ENCODE measurements at regions not wholly inside any gene's neighbourhood (a gene's known extent, or its start where the extent isn't known, plus 50 kb on each side); places are given as distances from the start of the nearest gene placed in this dataset.
"Not testable (repeated sequence)": the region's sequence is repeated elsewhere in the genome, so short reads cannot be mapped to it uniquely, and the experiment has no call there.

GRCh38 chr3:193118907-193119306 is 122.1 kb upstream of the PLAAT1 start:
- no peak for DNase-seq

GRCh38 chr3:193119926-193120325 is 121.1 kb upstream of the PLAAT1 start:
- no peak for DNase-seq

- DNase-seq = peak in 43 of 56 donors; percentile 1 to 77 (median 26)
These were observed 116.2 kb upstream of the PLAAT1 start for GRCh38 chr3:193124861-193125260.

GRCh38 chr3:193129607-193130006 is 111.4 kb upstream of the PLAAT1 start:
- no peak for DNase-seq

- peak in 1 of 56 donors; percentile 0 for DNase-seq
These were observed 110.4 kb upstream of the PLAAT1 start for GRCh38 chr3:193130576-193130975.

GRCh38 chr3:193132241-193132640 is 108.8 kb upstream of the PLAAT1 start:
- no peak for DNase-seq

GRCh38 chr3:193132964-193133363 is 108.1 kb upstream of the PLAAT1 start:
- DNase-seq = no peak

- peak in 1 of 56 donors; percentile 19 for DNase-seq
These were observed 106.2 kb upstream of the PLAAT1 start for GRCh38 chr3:193134856-193135255.

- DNase-seq = no peak
These were observed 100.6 kb upstream of the PLAAT1 start for GRCh38 chr3:193140381-193140780.

- DNase-seq = no peak
These were observed 95.8 kb upstream of the PLAAT1 start for GRCh38 chr3:193145248-193145647.

- DNase-seq = no peak
These were observed 92.1 kb upstream of the PLAAT1 start for GRCh38 chr3:193148688-193149473.

GRCh38 chr3:193149998-193150397 is 91.0 kb upstream of the PLAAT1 start:
- no peak for DNase-seq

GRCh38 chr3:193155044-193155781 is 85.8 kb upstream of the PLAAT1 start:
- DNase-seq = not testable (repeated sequence)

- no peak for DNase-seq
These were observed 84.0 kb upstream of the PLAAT1 start for GRCh38 chr3:193157051-193157450.

- no peak for DNase-seq
These were observed 75.4 kb upstream of the PLAAT1 start for GRCh38 chr3:193165431-193166120.

- no peak for DNase-seq
These were observed 72.1 kb upstream of the PLAAT1 start for GRCh38 chr3:193168931-193169330.

- DNase-seq = no peak
These were observed 66.9 kb upstream of the PLAAT1 start for GRCh38 chr3:193174140-193174539.

GRCh38 chr3:193179332-193180012 is 61.5 kb upstream of the PLAAT1 start:
- not testable (repeated sequence) for DNase-seq

GRCh38 chr3:193187070-193187722 is 53.8 kb upstream of the PLAAT1 start:
- no peak for DNase-seq

GRCh38 chr3:193190146-193190786 is 50.8 kb upstream of the PLAAT1 start:
- DNase-seq = peak in 4 of 56 donors; percentile 3 to 8 (median 6)

Data from nucleus accumbens (tissue), 56 donors.